ENCODE measurements at regions not wholly inside any gene's neighbourhood (a gene's known extent, or its start where the extent isn't known, plus 50 kb on each side); places are given as distances from the start of the nearest gene placed in this dataset.

DNA sequence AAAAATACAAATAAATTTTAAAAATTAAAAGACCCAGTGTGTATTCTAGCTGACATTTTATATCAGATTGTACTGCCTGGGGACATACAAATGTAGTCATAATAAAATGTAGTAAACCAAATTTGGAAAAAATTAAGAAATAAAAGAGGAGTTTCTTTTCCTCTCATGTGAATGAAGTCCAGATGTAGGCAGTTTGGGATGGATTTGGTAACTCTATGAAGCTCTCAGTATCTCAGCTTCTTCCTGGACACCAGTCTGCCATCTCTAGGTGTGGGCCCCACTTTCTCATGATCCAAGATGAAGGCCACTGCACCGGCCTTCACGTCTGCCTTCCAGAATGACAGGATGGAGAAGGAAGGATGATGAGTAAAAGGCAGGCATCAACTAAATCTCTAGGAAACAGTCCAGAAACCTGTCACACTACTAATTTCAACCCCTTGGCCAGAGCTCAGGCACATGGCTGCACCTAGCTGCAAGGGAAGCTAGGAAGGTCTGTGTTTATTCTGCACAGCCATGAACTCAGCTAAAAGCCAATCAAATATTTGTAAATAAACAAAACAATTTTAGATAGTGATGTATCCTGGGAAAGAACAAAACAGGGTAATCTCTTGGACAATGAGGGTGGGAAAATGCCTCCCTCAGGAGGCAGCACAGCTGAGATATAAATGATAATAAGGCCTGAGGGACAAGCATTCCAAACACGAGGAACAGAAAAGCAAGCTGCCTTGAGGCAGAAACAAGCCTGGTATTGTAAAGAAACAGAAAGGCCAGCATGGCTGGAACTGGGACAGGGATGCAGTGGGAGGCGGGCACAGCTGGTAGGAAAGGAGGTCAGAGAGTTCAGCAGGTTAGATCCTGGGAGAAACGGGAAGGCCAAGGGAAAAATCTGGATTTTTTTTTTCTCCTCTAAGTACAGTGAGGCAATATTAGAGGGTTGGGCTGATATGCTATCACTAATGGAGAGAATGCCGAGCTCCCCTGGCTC is 88.5 kb upstream of the PTPN1 start:
- no peak for DNase-seq (ENCODE audit: low read depth)
- H3K4me3 ChIP-seq (ENCODE audit: low read depth, low read length): no peak overlapping the region
- TF ChIP-seq, protein P1, sequence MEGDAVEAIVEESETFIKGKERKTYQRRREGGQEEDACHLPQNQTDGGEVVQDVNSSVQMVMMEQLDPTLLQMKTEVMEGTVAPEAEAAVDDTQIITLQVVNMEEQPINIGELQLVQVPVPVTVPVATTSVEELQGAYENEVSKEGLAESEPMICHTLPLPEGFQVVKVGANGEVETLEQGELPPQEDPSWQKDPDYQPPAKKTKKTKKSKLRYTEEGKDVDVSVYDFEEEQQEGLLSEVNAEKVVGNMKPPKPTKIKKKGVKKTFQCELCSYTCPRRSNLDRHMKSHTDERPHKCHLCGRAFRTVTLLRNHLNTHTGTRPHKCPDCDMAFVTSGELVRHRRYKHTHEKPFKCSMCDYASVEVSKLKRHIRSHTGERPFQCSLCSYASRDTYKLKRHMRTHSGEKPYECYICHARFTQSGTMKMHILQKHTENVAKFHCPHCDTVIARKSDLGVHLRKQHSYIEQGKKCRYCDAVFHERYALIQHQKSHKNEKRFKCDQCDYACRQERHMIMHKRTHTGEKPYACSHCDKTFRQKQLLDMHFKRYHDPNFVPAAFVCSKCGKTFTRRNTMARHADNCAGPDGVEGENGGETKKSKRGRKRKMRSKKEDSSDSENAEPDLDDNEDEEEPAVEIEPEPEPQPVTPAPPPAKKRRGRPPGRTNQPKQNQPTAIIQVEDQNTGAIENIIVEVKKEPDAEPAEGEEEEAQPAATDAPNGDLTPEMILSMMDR (conservative IDR thresholded peaks at IDR 0.05; ENCODE audit: low read depth, low read length): no peak

DNA sequence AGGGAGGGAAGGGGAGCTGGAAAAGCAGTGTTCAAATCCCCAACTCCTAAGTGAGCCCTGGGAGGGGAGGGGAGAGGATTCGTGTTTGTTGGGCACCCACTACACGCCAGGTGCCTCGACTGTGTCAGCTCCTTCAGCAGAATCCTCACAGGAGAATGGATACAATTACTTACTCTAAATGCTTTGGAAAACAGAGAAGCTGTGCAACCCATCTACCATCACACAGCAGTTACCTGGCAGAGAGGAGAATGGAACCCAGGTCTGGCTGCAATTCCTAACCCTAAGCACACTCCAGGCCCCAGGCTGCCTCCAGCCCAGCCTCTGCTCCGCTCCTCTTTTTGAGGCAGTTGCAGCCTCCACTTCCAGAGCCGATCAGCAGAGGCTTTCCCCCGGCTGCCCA is 86.4 kb upstream of the PTPN1 start:
- DNase-seq (ENCODE audit: low read depth): no peak
- TF ChIP-seq, protein P1 (conservative IDR thresholded peaks at IDR 0.05; ENCODE audit: low read depth, low read length): no peak
- H3K4me3 ChIP-seq (ENCODE audit: low read depth, low read length): no peak overlapping the region

DNA sequence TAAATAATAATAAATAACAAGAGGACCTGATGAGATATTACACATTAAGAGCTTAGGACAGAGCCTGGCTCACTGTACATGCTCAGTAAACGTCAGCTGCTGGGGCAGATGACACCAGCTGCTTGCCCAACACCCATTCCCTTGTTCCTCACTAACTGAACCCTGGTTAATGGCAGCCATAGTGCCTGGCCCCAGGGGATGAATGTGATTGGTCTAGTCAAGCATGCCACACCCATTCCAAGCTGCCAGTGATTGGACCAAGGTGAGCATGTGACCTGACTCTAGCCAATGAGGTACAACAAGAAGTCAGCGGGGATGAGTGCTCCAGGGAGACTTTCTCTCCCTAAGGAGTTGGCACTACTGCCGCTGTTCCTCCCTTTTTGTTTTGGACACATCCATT is 85.1 kb upstream of the PTPN1 start:
- no peak overlapping the region for H3K4me3 ChIP-seq (ENCODE audit: low read depth, low read length)
- TF ChIP-seq, protein P1 (conservative IDR thresholded peaks at IDR 0.05; ENCODE audit: low read depth, low read length): no peak
- no peak for DNase-seq (ENCODE audit: low read depth)

DNA sequence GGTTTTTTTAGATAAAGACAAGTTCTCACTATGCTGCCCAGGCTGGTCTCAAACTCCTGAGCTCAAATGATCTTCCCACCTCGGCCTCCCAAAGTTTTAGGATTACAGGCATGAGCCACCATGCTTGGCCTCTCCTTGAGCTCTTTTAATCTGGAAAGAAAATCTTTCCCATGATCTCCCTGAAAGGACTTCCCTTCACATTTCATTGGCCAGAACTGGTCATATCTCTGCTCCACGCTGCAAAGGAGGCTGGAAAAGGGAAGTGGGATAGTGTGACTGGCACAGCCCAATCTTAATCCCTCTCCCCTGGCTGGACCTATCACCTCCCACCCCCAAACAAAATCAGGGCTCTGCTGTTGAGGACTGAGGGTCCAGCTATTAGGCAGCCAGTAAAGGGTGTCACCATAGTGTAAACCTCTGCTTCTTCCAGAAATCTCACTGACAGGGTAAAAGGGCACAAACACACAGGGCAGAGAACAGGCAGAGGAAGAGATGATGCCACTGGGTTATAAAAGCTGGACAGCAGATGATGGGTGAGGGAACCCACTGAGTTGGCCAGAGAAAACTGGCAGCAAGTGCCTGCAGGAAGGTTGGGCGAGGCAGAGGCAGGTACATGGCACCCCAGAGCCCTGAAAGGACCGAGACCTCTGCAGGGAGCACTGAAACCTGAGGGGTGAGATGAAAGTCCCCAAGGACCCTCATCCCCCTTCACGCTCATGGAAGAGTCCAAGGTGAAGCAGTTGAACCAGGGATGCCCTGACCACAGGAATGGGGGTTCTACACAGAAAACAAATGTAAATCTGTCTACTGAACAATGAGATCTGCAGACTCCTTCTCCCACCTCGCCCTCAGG is 83.1 kb upstream of the PTPN1 start:
- H3K4me3 ChIP-seq (ENCODE audit: low read depth, low read length): no peak overlapping the region
- TF ChIP-seq, protein P1 (conservative IDR thresholded peaks at IDR 0.05; ENCODE audit: low read depth, low read length): no peak
- no peak for DNase-seq (ENCODE audit: low read depth)

DNA sequence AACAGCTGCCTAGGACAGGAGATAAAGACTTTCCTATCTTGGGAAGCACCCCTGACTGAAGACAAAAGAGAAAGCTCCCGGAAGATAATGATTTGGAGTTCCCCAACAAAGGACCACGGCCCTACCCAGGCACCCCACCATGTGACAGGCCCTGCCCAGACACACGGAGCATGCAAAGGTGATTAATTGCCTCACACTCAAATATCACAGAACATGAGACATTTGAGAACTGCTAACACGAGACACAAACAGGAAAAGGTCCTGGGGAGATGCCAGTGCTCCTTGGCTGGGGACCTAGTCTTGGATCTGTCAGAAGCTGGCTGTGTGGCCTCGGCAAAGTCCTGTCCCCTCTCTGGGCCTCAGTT is 82.5 kb upstream of the PTPN1 start:
- DNase-seq (ENCODE audit: low read depth): no peak
- H3K4me3 ChIP-seq (ENCODE audit: low read depth, low read length): no peak overlapping the region
- TF ChIP-seq, protein P1 (conservative IDR thresholded peaks at IDR 0.05; ENCODE audit: low read depth, low read length): no peak

DNA sequence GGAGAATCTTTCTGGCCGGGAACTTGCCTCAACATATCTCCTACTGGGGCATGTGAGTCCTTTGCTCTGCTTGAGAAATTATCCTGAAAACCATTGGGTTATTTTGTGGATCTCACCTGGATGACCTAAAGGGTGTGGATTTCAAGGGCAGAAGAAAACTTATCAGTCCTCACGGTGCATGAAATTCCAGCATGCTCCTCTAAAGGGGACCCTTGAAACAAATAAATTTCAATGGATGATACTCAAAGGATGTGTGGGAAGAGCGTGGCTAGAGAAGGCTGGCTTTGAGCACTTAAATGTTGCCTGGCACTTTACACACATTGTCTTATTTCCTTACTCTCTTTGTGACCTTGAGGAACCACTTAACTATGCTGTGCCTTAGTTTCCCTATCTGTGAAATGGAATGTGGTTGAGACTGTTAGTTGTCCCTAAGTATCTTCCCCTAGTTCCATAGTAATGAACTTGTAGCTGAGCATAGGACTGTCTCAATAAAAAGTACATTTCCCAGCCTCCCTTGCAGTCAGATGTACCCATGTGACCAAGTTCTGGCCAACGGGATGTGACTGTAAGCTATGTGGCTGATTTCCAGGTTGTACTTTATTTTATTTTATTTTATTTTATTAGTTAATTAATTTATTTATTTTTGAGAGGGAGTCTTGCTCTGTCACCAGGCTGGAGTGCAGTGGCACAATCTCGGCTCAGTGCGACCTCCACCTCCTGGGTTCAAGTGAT is 81.9 kb upstream of the PTPN1 start:
- TF ChIP-seq, protein P1 (conservative IDR thresholded peaks at IDR 0.05; ENCODE audit: low read depth, low read length): no peak
- DNase-seq (ENCODE audit: low read depth): no peak
- H3K4me3 ChIP-seq (ENCODE audit: low read depth, low read length): no peak overlapping the region
